Testis (tissue), 2 donors: ENCODE measurements at regions not wholly inside any gene's neighbourhood (a gene's known extent, or its start where the extent isn't known, plus 50 kb on each side); places are given as distances from the start of the nearest gene placed in this dataset.
A peak's percentile ranks its signal among the peaks of the same experiment; 100 is the strongest.

Experiments used
- DNase-seq: peaks from one replicate; pipeline ENCODE4 v3.0.0-alpha.2; 2019
- H3K27ac ChIP-seq, 2 donors: fragments of 200-600 bp; sonication (generic); one replicate each; pipeline ENCODE4 v1.5.1; 2019
- H3K27me3 ChIP-seq: fragments of 200-600 bp; sonication (generic); one replicate; pipeline ENCODE4 v1.5.1; 2019
- H3K36me3 ChIP-seq: fragments of 200-600 bp; sonication (generic); one replicate; pipeline ENCODE4 v1.5.1; 2017; ENCODE audit warnings: low read depth; ENCODE audit errors: missing control alignments
- H3K4me1 ChIP-seq: fragments of 200-600 bp; sonication (generic); one replicate; pipeline ENCODE4 v1.5.1; 2019
- H3K4me3 ChIP-seq, 2 donors: fragments of 200-600 bp; sonication (generic); one replicate each; pipeline ENCODE4 v1.5.1; 2017 to 2019
- H3K9me3 ChIP-seq: fragments of 200-600 bp; sonication (generic); one replicate; pipeline ENCODE4 v1.5.1; 2017
- CTCF ChIP-seq, 3 experiments: fragments of 450-650 bp in 2 of 3; fragments of 200-600 bp in 1 of 3; sonication (generic) in 1 of 3; IDR thresholded peaks; one replicate each; pipeline ENCODE4 v1.5.1; 2016 to 2019; ENCODE audit warnings: antibody characterized with exemption in 3 of 3, mild to moderate bottlenecking in 2 of 3, moderate library complexity in 1 of 3
- POLR2A ChIP-seq: fragments of 450-650 bp; IDR thresholded peaks from one replicate; pipeline ENCODE4 v1.6.1; 2017; ENCODE audit warnings: antibody characterized with exemption, mild to moderate bottlenecking, moderate library complexity
- WGBS, 2 donors: methylation state at CpG; one replicate each; pipeline ENCODE4 v1.1.5; 2018; 5-methylcytosine and 5-hydroxymethylcytosine counted together
- intact Hi-C: fragments of 100-400 bp; cut with DNase I; formaldehyde crosslinking; loops from one replicate; pipeline ENCODE4 v1.15.1; 2023; ENCODE audit warnings: low total_unique reads

DNA sequence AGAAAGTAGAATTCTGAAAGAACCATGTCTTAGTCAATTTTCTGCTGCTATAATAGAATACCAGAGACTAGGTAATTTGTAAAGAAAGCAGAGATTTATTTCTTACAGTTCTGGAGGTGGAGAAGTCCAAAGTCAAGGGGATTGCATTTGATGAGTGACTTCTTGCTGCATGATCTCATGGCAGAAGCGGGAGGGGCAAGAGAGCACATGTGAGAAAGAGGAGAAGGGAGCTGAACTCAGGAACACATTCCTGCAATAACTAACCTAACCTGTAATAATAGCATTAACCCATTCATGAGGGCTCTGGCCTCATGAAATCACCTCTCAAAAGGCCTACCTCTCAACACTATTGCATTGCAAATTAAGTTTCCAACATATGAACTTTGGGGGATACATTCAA lies 797.5 kb upstream of the POU3F3 start:
- Histone ChIP-seq H3K27ac (no peak overlapping the region), H3K36me3 (no peaks in the 10 kb centered on the region), H3K27me3 (no peaks in the 10 kb centered on the region), H3K4me1 (no peaks in the 10 kb centered on the region), H3K9me3 (no peaks in the 10 kb centered on the region), H3K4me3 (no peak overlapping the region)
- intact Hi-C loops = no loop called here
- WGBS, 2 donors = 93 to 100% methylated on average over 1 of the region's 1 CpG
- TF ChIP-seq POLR2A = no peak
- no peak for TF ChIP-seq CTCF (IDR thresholded peaks at IDR 0.05)
- DNase-seq = no peak

DNA sequence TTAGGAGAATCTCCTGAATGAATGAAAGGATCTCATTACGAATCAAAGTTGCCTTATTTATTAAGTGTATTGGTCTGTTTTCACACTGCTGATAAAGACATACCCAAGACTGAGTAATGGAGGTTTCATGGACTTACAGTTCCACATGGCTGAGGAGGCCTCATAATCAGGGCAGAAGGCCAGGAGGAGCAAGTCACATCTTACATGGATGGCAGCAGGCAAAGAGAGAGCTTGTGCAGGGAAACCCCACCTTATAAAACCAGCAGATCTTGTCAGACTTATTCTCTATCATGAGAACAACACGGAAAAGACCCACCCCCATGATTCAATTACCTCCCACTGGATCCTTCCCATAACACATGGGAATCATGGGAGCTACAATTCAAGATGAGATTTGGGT lies 785.2 kb upstream of the POU3F3 start:
- 84 to 85% methylated on average over 2 of the region's 2 CpGs for WGBS, 2 donors
- H3K36me3 ChIP-seq = no peaks in the 10 kb centered on the region

GRCh38 chr2:104077573-104077972 lies 776.3 kb upstream of the POU3F3 start:
- Histone ChIP-seq H3K9me3 (no peaks in the 10 kb centered on the region), H3K36me3 (no peaks in the 10 kb centered on the region), H3K4me1 (no peaks in the 10 kb centered on the region), H3K27ac (no peak overlapping the region), H3K4me3 (no peak overlapping the region), H3K27me3 (no peaks in the 10 kb centered on the region)
- no peak for DNase-seq
- intact Hi-C loops = no loop called here
- WGBS, 2 donors = 89 to 94% methylated on average over 3 to 4 of the region's 4 CpGs
- TF ChIP-seq POLR2A = no peak
- no peak for TF ChIP-seq CTCF (IDR thresholded peaks at IDR 0.05)

More for the DNA sequence above, 785.2 kb upstream of the POU3F3 start:
- H3K9me3 ChIP-seq = no peaks in the 10 kb centered on the region
- no peak overlapping the region for H3K27ac ChIP-seq
- no peaks in the 10 kb centered on the region for H3K4me1 ChIP-seq
- no peaks in the 10 kb centered on the region for H3K27me3 ChIP-seq
- DNase-seq = no peak
- H3K4me3 ChIP-seq = no peak overlapping the region
- intact Hi-C loops = no loop called here
- TF ChIP-seq CTCF (IDR thresholded peaks at IDR 0.05) = no peak
- TF ChIP-seq POLR2A = no peak

DNA sequence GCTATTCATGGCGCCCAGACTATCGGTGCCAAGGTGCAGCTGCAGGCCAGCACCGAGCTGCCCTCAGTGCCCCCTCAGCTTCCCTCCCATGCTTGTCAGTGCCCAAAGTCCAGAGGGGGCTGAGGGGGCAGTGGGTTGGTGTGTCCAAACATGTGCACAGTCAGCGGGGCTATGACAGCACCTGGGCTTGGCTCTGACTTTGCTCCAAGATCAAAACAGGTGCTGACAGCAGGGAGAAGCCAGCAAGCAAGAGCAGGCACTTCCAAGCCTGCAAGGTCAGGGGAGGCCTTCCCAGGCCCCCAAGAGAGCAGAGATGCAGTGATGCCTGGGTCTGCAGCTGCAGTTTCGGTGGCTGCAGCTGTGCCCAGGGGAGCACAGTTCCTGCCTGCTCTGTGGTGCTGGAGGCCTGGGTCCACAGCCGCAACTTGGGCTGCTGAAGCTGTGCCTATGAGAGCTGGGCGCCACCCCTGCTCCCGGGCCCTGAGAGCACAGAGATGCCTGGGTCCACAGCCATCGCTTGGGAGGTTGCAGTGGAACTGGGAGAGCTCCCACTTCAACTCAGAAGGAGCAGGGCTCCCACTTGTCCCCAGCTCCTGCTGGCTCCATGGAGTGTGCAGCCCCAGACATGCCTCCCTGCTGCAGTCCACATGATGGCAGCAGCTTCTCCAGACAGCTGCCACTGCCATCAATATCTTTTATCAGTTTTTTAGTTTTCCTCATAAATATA lies 775.3 kb upstream of the POU3F3 start:
- 90 to 91% methylated on average over 5 to 8 of the region's 9 CpGs for WGBS, 2 donors
- peak; percentile 20 for DNase-seq

More for the DNA sequence above, 775.3 kb upstream of the POU3F3 start:
- Histone ChIP-seq H3K27ac (no peak overlapping the region), H3K4me3 (no peak overlapping the region), H3K9me3 (no peaks in the 10 kb centered on the region), H3K27me3 (no peaks in the 10 kb centered on the region), H3K36me3 (no peaks in the 10 kb centered on the region), H3K4me1 (no peaks in the 10 kb centered on the region)
- peak in 1 of 3 experiments; percentile 16 for TF ChIP-seq CTCF (IDR thresholded peaks at IDR 0.05)
- TF ChIP-seq POLR2A = no peak
- intact Hi-C loops = no loop called here
